ENCODE measurements at regions not wholly inside any gene's neighbourhood (a gene's known extent, or its start where the extent isn't known, plus 50 kb on each side); places are given as distances from the start of the nearest gene placed in this dataset.

DNA sequence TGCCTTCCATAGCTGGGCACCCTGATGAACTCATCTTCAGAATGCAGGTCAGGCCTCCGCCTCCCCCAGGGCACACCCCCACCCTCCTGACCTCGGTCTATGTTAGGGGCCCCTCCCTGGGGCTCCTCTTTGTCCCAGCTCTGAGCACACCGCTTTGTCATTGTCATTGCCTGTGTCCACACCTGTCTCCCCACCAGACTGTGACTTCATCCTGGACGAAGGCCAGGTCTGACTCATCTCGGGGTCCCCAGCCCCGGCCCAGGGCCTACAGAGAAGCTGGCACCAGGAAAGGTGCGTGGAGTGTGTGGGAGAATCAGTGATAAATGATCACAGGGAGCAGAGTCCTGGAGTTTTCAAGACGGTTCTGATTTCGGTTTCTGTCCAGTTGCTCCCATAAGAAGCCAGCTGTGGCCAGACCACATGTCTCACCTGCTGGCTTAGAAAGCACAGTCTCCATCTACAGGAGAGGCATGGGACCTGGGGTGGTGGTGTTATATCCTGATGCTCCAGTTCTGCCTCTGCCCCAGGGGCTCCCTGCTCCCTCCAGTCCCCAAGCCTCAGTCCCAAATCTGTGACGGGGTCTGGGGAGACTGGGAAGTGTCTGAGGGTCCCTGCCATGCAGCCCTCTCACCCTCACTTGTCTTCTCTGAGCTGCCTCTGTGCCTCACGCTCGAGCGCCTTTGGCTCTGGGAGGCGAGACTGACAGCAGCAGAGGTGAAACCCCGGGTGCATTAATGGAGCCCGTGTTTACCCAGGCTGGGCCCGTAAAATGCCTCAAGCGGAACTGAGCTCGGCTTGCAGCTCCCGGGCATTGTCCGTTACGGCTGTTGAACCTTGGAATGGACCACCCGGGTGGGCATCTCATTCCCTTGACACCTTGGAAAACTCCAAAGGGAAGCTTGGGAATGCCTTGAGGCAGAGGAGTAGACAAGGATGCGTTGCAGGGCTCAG lies 85.5 kb upstream of the WNT11 start:
- H2BK120ac ChIP-seq (ENCODE audit: low read depth, low read length) = no peak overlapping the region
- no peak overlapping the region for H2AFZ ChIP-seq (ENCODE audit: low read depth, low read length)
- peaks cover 32 to 58% of the 10 kb centered on the region in 2 experiments for H3K27me3 ChIP-seq (ENCODE audit: control insufficient read depth in 1 of 2, insufficient read depth in 1 of 2, low read length in 2 of 2)
- H2AK5ac ChIP-seq (ENCODE audit: low read length, severe bottlenecking) = no peak overlapping the region
- no peak overlapping the region for H4K8ac ChIP-seq (ENCODE audit: low read length)
- H3K4me3 ChIP-seq (ENCODE audit: insufficient read depth in 1 of 2, low read depth in 1 of 2, low read length in 2 of 2) = no peak overlapping the region
- no peaks in the 10 kb centered on the region for H3K9me3 ChIP-seq (ENCODE audit: control insufficient read depth, low read length)
- H2BK5ac ChIP-seq (ENCODE audit: low read depth, low read length, poor library complexity, severe bottlenecking) = no peak overlapping the region
- H2BK12ac ChIP-seq (ENCODE audit: low read length in 2 of 2) = no peak overlapping the region
- no peaks in the 10 kb centered on the region for H3K79me1 ChIP-seq (replicated peaks; ENCODE audit: low read length, poor library complexity, severe bottlenecking)
- H3K36me3 ChIP-seq (ENCODE audit: control insufficient read depth in 1 of 2, insufficient read depth in 2 of 2, low read depth in 1 of 2, low read length in 2 of 2) = no peaks in the 10 kb centered on the region
- DNase-seq = no peak
- H3K27ac ChIP-seq (ENCODE audit: low read length, poor library complexity, severe bottlenecking) = no peak overlapping the region
- no peak overlapping the region for H3K14ac ChIP-seq (ENCODE audit: low read length in 2 of 2)
- H3K18ac ChIP-seq (ENCODE audit: low read depth in 1 of 2, low read length in 2 of 2) = no peak overlapping the region
- H3K4me2 ChIP-seq (ENCODE audit: low read length, poor library complexity, severe bottlenecking) = no peak overlapping the region
- 81% methylated on average over 24 of the region's 24 CpGs for WGBS
- no peak overlapping the region for H3K23ac ChIP-seq (ENCODE audit: low read length in 2 of 2)
- H2BK15ac ChIP-seq (ENCODE audit: low read depth, poor library complexity, severe bottlenecking) = no peak overlapping the region
- H3K4ac ChIP-seq (ENCODE audit: low read depth in 1 of 2, low read length in 2 of 2) = no peak overlapping the region
- H4K91ac ChIP-seq (ENCODE audit: low read length) = no peak overlapping the region
- peaks cover 20% of the 10 kb centered on the region for H3K4me1 ChIP-seq (ENCODE audit: control insufficient read depth, insufficient read depth, low read depth, low read length)
- H3K9ac ChIP-seq (ENCODE audit: low read length) = no peak overlapping the region

DNA sequence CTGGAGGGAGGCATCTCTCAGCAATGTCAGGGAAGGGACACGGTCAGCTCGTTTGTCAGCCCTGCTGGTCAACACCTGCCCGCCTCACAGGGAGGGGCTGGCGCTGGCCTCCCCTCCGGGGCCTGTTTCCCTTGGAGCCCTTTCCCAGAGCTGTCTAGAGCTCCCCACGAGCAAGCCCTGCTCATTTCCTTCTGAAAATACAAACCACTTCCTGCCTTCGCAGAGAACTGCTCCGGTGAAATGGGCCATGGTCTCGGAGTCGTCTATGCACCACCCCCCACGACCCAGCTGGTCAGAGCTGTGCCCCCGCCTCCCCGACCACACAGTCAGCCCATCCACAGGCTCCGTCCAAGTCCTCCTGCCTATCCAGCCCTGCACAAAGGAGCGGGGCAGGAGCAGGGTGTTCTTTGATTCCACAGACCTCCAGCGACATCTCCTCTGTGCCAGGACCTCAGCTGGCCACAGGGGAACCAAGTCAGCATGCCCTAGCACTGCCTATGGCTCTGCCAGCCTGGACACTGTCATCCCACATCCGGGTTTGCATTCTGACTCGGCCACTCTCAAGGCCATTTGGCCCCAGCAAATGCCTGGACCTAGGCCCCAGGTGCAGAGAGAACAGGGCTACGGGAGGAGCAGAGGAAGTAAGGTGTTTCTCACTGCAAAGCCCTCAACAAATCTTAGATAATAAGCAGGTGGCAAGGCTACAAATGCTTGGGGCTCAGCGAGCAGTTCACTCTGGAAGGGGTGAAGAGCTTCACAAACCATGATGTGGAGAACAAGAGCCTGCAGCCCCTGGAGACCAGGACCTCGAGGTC lies 82.1 kb upstream of the WNT11 start:
- H2BK5ac ChIP-seq (ENCODE audit: low read depth, low read length, poor library complexity, severe bottlenecking) = no peak overlapping the region
- H3K27me3 ChIP-seq (ENCODE audit: control insufficient read depth in 1 of 2, insufficient read depth in 1 of 2, low read length in 2 of 2) = peaks cover 51 to 70% of the 10 kb centered on the region in 2 experiments
- no peak overlapping the region for H2BK15ac ChIP-seq (ENCODE audit: low read depth, poor library complexity, severe bottlenecking)
- no peak overlapping the region for H3K18ac ChIP-seq (ENCODE audit: low read depth in 1 of 2, low read length in 2 of 2)
- no peak overlapping the region for H2BK12ac ChIP-seq (ENCODE audit: low read length in 2 of 2)
- H3K36me3 ChIP-seq (ENCODE audit: control insufficient read depth in 1 of 2, insufficient read depth in 2 of 2, low read depth in 1 of 2, low read length in 2 of 2) = no peaks in the 10 kb centered on the region
- no peaks in the 10 kb centered on the region for H3K79me1 ChIP-seq (replicated peaks; ENCODE audit: low read length, poor library complexity, severe bottlenecking)
- H3K23ac ChIP-seq (ENCODE audit: low read length in 2 of 2) = no peak overlapping the region
- no peak overlapping the region for H2AFZ ChIP-seq (ENCODE audit: low read depth, low read length)
- no peak overlapping the region for H3K9ac ChIP-seq (ENCODE audit: low read length)
- H3K4me1 ChIP-seq (ENCODE audit: control insufficient read depth, insufficient read depth, low read depth, low read length) = peaks cover 20% of the 10 kb centered on the region
- no peak overlapping the region for H4K8ac ChIP-seq (ENCODE audit: low read length)
- no peak overlapping the region for H3K4me3 ChIP-seq (ENCODE audit: insufficient read depth in 1 of 2, low read depth in 1 of 2, low read length in 2 of 2)
- no peak overlapping the region for H3K27ac ChIP-seq (ENCODE audit: low read length, poor library complexity, severe bottlenecking)
- DNase-seq = no peak
- no peak overlapping the region for H2AK5ac ChIP-seq (ENCODE audit: low read length, severe bottlenecking)
- no peak overlapping the region for H2BK120ac ChIP-seq (ENCODE audit: low read depth, low read length)
- H3K14ac ChIP-seq (ENCODE audit: low read length in 2 of 2) = no peak overlapping the region
- H3K4me2 ChIP-seq (ENCODE audit: low read length, poor library complexity, severe bottlenecking) = no peak overlapping the region
- 68% methylated on average over 21 of the region's 21 CpGs for WGBS
- H3K4ac ChIP-seq (ENCODE audit: low read depth in 1 of 2, low read length in 2 of 2) = no peak overlapping the region
- H4K91ac ChIP-seq (ENCODE audit: low read length) = no peak overlapping the region
- no peaks in the 10 kb centered on the region for H3K9me3 ChIP-seq (ENCODE audit: control insufficient read depth, low read length)

GRCh38 chr11:76287227-76287626 lies 80.9 kb upstream of the WNT11 start:
- no peak overlapping the region for H2AFZ ChIP-seq (ENCODE audit: low read depth, low read length)

More at GRCh38 chr11:76287227-76287626, 80.9 kb upstream of the WNT11 start:
- H3K4ac ChIP-seq (ENCODE audit: low read depth in 1 of 2, low read length in 2 of 2) = no peak overlapping the region
- no peak overlapping the region for H2BK120ac ChIP-seq (ENCODE audit: low read depth, low read length)
- no peak for DNase-seq
- H4K8ac ChIP-seq (ENCODE audit: low read length) = no peak overlapping the region
- peaks cover 16% of the 10 kb centered on the region for H3K4me1 ChIP-seq (ENCODE audit: control insufficient read depth, insufficient read depth, low read depth, low read length)
- no peak overlapping the region for H3K23ac ChIP-seq (ENCODE audit: low read length in 2 of 2)
- H3K27ac ChIP-seq (ENCODE audit: low read length, poor library complexity, severe bottlenecking) = no peak overlapping the region
- no peak overlapping the region for H3K14ac ChIP-seq (ENCODE audit: low read length in 2 of 2)
- no peaks in the 10 kb centered on the region for H3K36me3 ChIP-seq (ENCODE audit: control insufficient read depth in 1 of 2, insufficient read depth in 2 of 2, low read depth in 1 of 2, low read length in 2 of 2)
- H3K9ac ChIP-seq (ENCODE audit: low read length) = no peak overlapping the region
- no peak overlapping the region for H3K18ac ChIP-seq (ENCODE audit: low read depth in 1 of 2, low read length in 2 of 2)
- H2BK5ac ChIP-seq (ENCODE audit: low read depth, low read length, poor library complexity, severe bottlenecking) = no peak overlapping the region
- no peak overlapping the region for H3K4me2 ChIP-seq (ENCODE audit: low read length, poor library complexity, severe bottlenecking)
- H3K9me3 ChIP-seq (ENCODE audit: control insufficient read depth, low read length) = no peaks in the 10 kb centered on the region
- no peak overlapping the region for H3K4me3 ChIP-seq (ENCODE audit: insufficient read depth in 1 of 2, low read depth in 1 of 2, low read length in 2 of 2)
- no peak overlapping the region for H2BK15ac ChIP-seq (ENCODE audit: low read depth, poor library complexity, severe bottlenecking)
- WGBS = 82% methylated on average over 10 of the region's 10 CpGs
- H3K27me3 ChIP-seq (ENCODE audit: control insufficient read depth in 1 of 2, insufficient read depth in 1 of 2, low read length in 2 of 2) = peaks cover 48 to 71% of the 10 kb centered on the region in 2 experiments
- H2BK12ac ChIP-seq (ENCODE audit: low read length in 2 of 2) = no peak overlapping the region
- H4K91ac ChIP-seq (ENCODE audit: low read length) = no peak overlapping the region
- H3K79me1 ChIP-seq (replicated peaks; ENCODE audit: low read length, poor library complexity, severe bottlenecking) = no peaks in the 10 kb centered on the region
- no peak overlapping the region for H2AK5ac ChIP-seq (ENCODE audit: low read length, severe bottlenecking)
